ENCODE measurements at regions not wholly inside any gene's neighbourhood (a gene's known extent, or its start where the extent isn't known, plus 50 kb on each side); places are given as distances from the start of the nearest gene placed in this dataset.

DNA sequence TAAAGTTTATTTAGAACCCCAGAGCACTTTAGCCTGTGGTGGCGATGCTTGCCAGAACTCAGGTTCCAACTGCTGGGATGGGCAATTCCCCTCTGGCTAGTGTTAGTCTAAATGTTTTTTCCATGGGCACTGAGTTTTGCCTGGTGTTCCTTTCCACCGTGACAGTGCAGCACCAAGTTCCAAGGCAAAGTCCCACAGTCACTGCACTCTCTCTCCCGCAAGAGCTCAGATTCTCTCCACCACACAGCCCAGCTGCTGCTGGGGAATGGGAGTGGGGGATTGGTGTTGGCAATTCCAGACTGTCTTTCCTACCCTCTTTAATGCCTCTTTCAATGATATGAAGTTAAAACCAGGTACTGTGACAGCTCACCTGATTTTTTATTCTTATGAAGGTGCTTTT, 247.6 kb downstream of the ALDH8A1 start:
- no peak overlapping the region for H2BK12ac ChIP-seq (ENCODE audit: low read depth, low read length)
- H3K23ac ChIP-seq (ENCODE audit: insufficient read length) = no peak overlapping the region
- no peak overlapping the region for H2BK120ac ChIP-seq (replicated peaks; ENCODE audit: low read depth, low read length)
- H3K4ac ChIP-seq (replicated peaks; ENCODE audit: insufficient read length, low read depth, low read length) = no peak overlapping the region
- no peaks in the 10 kb centered on the region for H3K79me2 ChIP-seq (ENCODE audit: control insufficient read depth in 1 of 2, insufficient read depth in 2 of 2, low read length in 2 of 2)
- H2BK15ac ChIP-seq (ENCODE audit: low read length) = peak overlapping the region; percentile 61; the same call in 1 of the 2 replicates
- no peak overlapping the region for H2BK5ac ChIP-seq (ENCODE audit: low read depth, low read length)
- no peak overlapping the region for H4K91ac ChIP-seq (replicated peaks; ENCODE audit: insufficient read length, low read length)
- no peaks in the 10 kb centered on the region; a peak in 1 of 8 replicates for H3K36me3 ChIP-seq (ENCODE audit: control insufficient read depth in 2 of 4, insufficient read depth in 4 of 4, low read length in 3 of 4)
- H3K18ac ChIP-seq (ENCODE audit: extremely low read depth, low read length) = no peak overlapping the region
- H3K27me3 ChIP-seq (replicated peaks in 1 of 4; ENCODE audit: control insufficient read depth in 3 of 4, extremely low read depth in 1 of 4, insufficient read depth in 3 of 4, low read length in 3 of 4) = no peaks in the 10 kb centered on the region
- H3K27ac ChIP-seq (ENCODE audit: low read depth, low read length) = no peak overlapping the region
- no peak overlapping the region for H3K14ac ChIP-seq (ENCODE audit: insufficient read length)
- no peak overlapping the region for H2BK20ac ChIP-seq (ENCODE audit: low read length)
- no peaks in the 10 kb centered on the region; a peak in 1 of 7 replicates for H3K4me1 ChIP-seq (replicated peaks in 1 of 4; ENCODE audit: control insufficient read depth in 3 of 4, insufficient read depth in 4 of 4, low read length in 3 of 4)
- H3K9me3 ChIP-seq (ENCODE audit: insufficient read depth in 2 of 2, low read depth in 1 of 2, low read length in 1 of 2) = no peaks in the 10 kb centered on the region
- H2AK5ac ChIP-seq (ENCODE audit: low read depth, low read length) = no peak overlapping the region
- no peak overlapping the region for H3K56ac ChIP-seq (replicated peaks; ENCODE audit: insufficient read length, low read depth, low read length)
- WGBS, 2 experiments (ENCODE audit: extremely low coverage in 1 of 2, insufficient coverage in 1 of 2, insufficient read length in 1 of 2, insufficient replicate concordance in 2 of 2, low coverage in 1 of 2, low lambda C conversion rate in 2 of 2, missing lambda C conversion rate in 1 of 2) = 89% methylated on average over 3 of the region's 3 CpGs; no CpG with 5 or more reads in 1 of the 2 experiments
- H3K79me1 ChIP-seq (ENCODE audit: low read depth, low read length) = no peaks in the 10 kb centered on the region
- no peak overlapping the region for H4K5ac ChIP-seq (ENCODE audit: insufficient read length, low read depth, low read length)
- FAIRE-seq (no peak), DNase-seq (ENCODE audit: low read depth in 1 of 2, low spot score in 2 of 2) (no peak)
- H4K20me1 ChIP-seq (replicated peaks in 1 of 2; ENCODE audit: control insufficient read depth in 1 of 2, insufficient read depth in 2 of 2, low read length in 2 of 2) = no peaks in the 10 kb centered on the region
- ChIA-PET CTCF (ENCODE audit: partially characterized antibody) (interaction anchor here (0.9 kb wide), 1 partner anchor 29 kb away, joined by 3 read pairs; no protein-coding TSS in a partner anchor), POLR2A (ENCODE audit: partially characterized antibody) (no interaction called here)
- no peaks in the 10 kb centered on the region for H3K23me2 ChIP-seq (ENCODE audit: low read depth, low read length)
- no peak overlapping the region for H3K4me3 ChIP-seq (ENCODE audit: extremely low read depth in 1 of 4, insufficient read depth in 2 of 4, low read depth in 3 of 4, low read length in 4 of 4)
- no peak overlapping the region for H3K9ac ChIP-seq (replicated peaks in 1 of 4; ENCODE audit: extremely low read depth in 1 of 4, low read depth in 3 of 4, low read length in 3 of 4)
- no peak overlapping the region for H2AFZ ChIP-seq (ENCODE audit: low read length)
- no peak overlapping the region; the same call in 1 of the 2 replicates for H4K8ac ChIP-seq (ENCODE audit: extremely low read depth, insufficient read depth, low read length)
- H3K4me2 ChIP-seq (ENCODE audit: insufficient read depth in 1 of 2, low read depth in 2 of 2, low read length in 2 of 2) = no peak overlapping the region
- TF ChIP-seq KDM5A (IDR thresholded peaks at IDR 0.05; ENCODE audit: low read length) (no peak), NANOG (IDR thresholded peaks at IDR 0.05; ENCODE audit: insufficient read depth, low read depth, low read length, poor library complexity, severe bottlenecking) (no peak), TAF1 (IDR thresholded peaks at IDR 0.05; ENCODE audit: low read depth, low read length) (no peak), TBP (IDR thresholded peaks at IDR 0.05; ENCODE audit: low read depth, low read length) (no peak), KDM1A (IDR thresholded peaks at IDR 0.05; ENCODE audit: borderline replicate concordance, low read length) (no peak), SIN3A (conservative IDR thresholded peaks at IDR 0.05 in 1 of 2, IDR thresholded peaks at IDR 0.05 in 1 of 2; ENCODE audit: low read depth in 1 of 2, low read length in 2 of 2) (no peak), RXRA (IDR thresholded peaks at IDR 0.05; ENCODE audit: insufficient read depth, low read depth, low read length) (no peak), HDAC6 (IDR thresholded peaks at IDR 0.05; ENCODE audit: low read depth, low read length) (no peak), BACH1 (IDR thresholded peaks at IDR 0.05; ENCODE audit: low read length) (no peak), SAP30 (IDR thresholded peaks at IDR 0.05; ENCODE audit: insufficient read depth, insufficient replicate concordance, low read length) (no peak), TAF7 (optimal IDR thresholded peaks at IDR 0.05; ENCODE audit: borderline replicate concordance, low read depth, low read length) (no peak), CBX5 (IDR thresholded peaks at IDR 0.05; ENCODE audit: low read depth, low read length) (no peak)
- TF ChIP-seq, protein P1, sequence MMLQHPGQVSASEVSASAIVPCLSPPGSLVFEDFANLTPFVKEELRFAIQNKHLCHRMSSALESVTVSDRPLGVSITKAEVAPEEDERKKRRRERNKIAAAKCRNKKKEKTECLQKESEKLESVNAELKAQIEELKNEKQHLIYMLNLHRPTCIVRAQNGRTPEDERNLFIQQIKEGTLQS (IDR thresholded peaks at IDR 0.05; ENCODE audit: insufficient read depth, low read depth, low read length) = no peak
